OCI-LY7 (cell line): ENCODE measurements at regions not wholly inside any gene's neighbourhood (a gene's known extent, or its start where the extent isn't known, plus 50 kb on each side); places are given as distances from the start of the nearest gene placed in this dataset.

Experiments used
- BruUV-seq: library from RNA; stranded (reverse); fragments of 400-500 nt; replicated peaks from 2 replicates; lab custom pipeline; 2021; lab: Mats Ljungman, UMichigan
- CTCF ChIA-PET: fragments of 300-600 bp; sonication (Branson Sonifier 250); formaldehyde crosslinking; loops from one replicate; lab custom pipeline; 2022; ENCODE audit warnings: antibody characterized with exemption; ENCODE audit not compliant: unreplicated experiment; lab: Charles Lee
- POLR2A ChIA-PET: fragments of 300-600 bp; sonication (Branson Sonifier 250); formaldehyde crosslinking; loops from one replicate; lab custom pipeline; 2022; ENCODE audit warnings: antibody characterized with exemption; lab: Charles Lee
- DNase-seq: peaks from one replicate; pipeline ENCODE4 v3.0.0-alpha.2; 2015; ENCODE audit warnings: low spot score
- H2AFZ ChIP-seq: fragments of 200-600 bp; sonication (generic), shearing (Covaris generic); 2 replicates; pipeline ENCODE4 v1.6.1; 2014; ENCODE audit warnings: mild to moderate bottlenecking, antibody characterized with exemption, low read length, moderate library complexity
- H3K27ac ChIP-seq: fragments of 200-600 bp; sonication (generic); 2 replicates; pipeline ENCODE4 v1.5.1; 2014; ENCODE audit warnings: mixed run types, low read depth, mild to moderate bottlenecking, moderate library complexity, low read length, inconsistent platforms; ENCODE audit not compliant: poor library complexity, severe bottlenecking
- H3K36me3 ChIP-seq: fragments of 200-600 bp; sonication (generic); 2 replicates; pipeline ENCODE4 v1.6.1; 2014; ENCODE audit warnings: mild to moderate bottlenecking, antibody characterized with exemption, low read length, moderate library complexity, mixed read lengths; ENCODE audit not compliant: insufficient read depth
- H3K4me1 ChIP-seq: fragments of 200-600 bp; sonication (generic); 2 replicates; pipeline ENCODE4 v1.5.1; 2014; ENCODE audit warnings: mild to moderate bottlenecking, low read length; ENCODE audit not compliant: insufficient read depth, poor library complexity, severe bottlenecking
- H3K4me2 ChIP-seq: fragments of 200-600 bp; sonication (generic); 2 replicates; pipeline ENCODE4 v1.6.1; 2014; ENCODE audit warnings: mild to moderate bottlenecking, low read length
- H3K4me3 ChIP-seq: fragments of 200-600 bp; sonication (generic); 2 replicates; pipeline ENCODE4 v1.5.1; 2014; ENCODE audit warnings: mild to moderate bottlenecking, low read depth, low read length; ENCODE audit not compliant: poor library complexity, severe bottlenecking
- H3K79me2 ChIP-seq: fragments of 200-600 bp; sonication (generic); 2 replicates; pipeline ENCODE4 v1.6.1; 2016; ENCODE audit warnings: low read depth, mild to moderate bottlenecking, low read length, moderate library complexity, mixed read lengths; ENCODE audit not compliant: insufficient read depth
- H3K9me2 ChIP-seq: fragments of 200-600 bp; sonication (generic); 2 replicates; pipeline ENCODE4 v1.6.1; 2016; ENCODE audit warnings: mild to moderate bottlenecking, low read length, mixed read lengths; ENCODE audit not compliant: insufficient read depth
- H3K9me3 ChIP-seq: fragments of 200-600 bp; sonication (generic); 2 replicates; pipeline ENCODE4 v1.6.1; 2014; ENCODE audit warnings: mild to moderate bottlenecking, mixed run types, low read length, mixed read lengths
- H4K20me1 ChIP-seq: fragments of 200-600 bp; sonication (generic); 2 replicates; pipeline ENCODE4 v1.6.1; 2014; ENCODE audit warnings: mild to moderate bottlenecking, antibody characterized with exemption, low read length, moderate library complexity, mixed read lengths; ENCODE audit not compliant: insufficient read depth
- CTCF ChIP-seq: fragments of 200-600 bp; sonication (generic); conservative IDR thresholded peaks from 2 replicates; pipeline ENCODE4 v1.5.1; 2014; ENCODE audit warnings: mild to moderate bottlenecking, antibody characterized with exemption, low read length, moderate library complexity, mixed read lengths
- EZH2phosphoT487 ChIP-seq: fragments of 200-600 bp; sonication (generic); IDR thresholded peaks from 2 replicates; pipeline ENCODE4 v1.6.1; 2018; ENCODE audit warnings: low read depth, borderline replicate concordance, mild to moderate bottlenecking, mixed run types, antibody characterized with exemption, low read length, moderate library complexity, mixed read lengths
- intact Hi-C: fragments of 100-400 bp; cut with micrococcal nuclease; formaldehyde crosslinking; loops from one replicate; pipeline ENCODE4 v1.10.0; 2022; ENCODE audit not compliant: unreplicated experiment

DNA sequence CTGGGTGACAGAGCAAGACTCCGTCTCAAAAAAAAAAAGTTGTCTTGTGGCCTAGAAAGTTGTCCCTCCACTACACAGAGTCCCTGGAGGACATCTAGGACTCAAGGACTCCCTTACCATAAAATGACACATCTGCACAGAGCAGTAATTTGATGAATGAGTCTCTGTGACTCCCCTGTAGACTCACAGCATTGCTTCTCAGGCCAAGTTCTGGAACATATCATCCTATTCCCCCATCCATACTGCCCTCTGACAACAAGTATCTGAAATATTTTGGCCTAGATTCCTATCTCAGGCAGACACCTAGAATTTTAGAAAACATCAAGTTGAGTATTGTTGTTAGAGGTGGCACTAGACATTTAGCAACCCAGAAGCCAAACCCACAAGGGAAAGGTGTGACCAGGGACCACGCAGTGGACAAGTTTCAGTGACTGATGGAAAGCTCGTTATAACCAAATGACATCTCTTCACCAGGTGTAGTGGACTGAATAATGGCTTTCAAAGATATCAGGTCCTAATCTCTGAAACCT lies 97.9 kb upstream of the ATP8B1 start:
- Histone ChIP-seq H2AFZ (no peak overlapping the region), H3K79me2 (no peaks in the 10 kb centered on the region), H3K9me3 (no peaks in the 10 kb centered on the region), H3K4me3 (no peak overlapping the region), H3K9me2 (no peaks in the 10 kb centered on the region), H4K20me1 (no peaks in the 10 kb centered on the region), H3K4me1 (no peaks in the 10 kb centered on the region), H3K36me3 (no peaks in the 10 kb centered on the region), H3K27ac (no peak overlapping the region), H3K4me2 (no peak overlapping the region)
- intact Hi-C loops: no loop called here
- POLR2A ChIA-PET: no interaction called here
- DNase-seq: no peak
- no peak for TF ChIP-seq CTCF
- no peak for TF ChIP-seq EZH2phosphoT487
- no TSS peak for BruUV-seq
- CTCF ChIA-PET: no interaction called here

DNA sequence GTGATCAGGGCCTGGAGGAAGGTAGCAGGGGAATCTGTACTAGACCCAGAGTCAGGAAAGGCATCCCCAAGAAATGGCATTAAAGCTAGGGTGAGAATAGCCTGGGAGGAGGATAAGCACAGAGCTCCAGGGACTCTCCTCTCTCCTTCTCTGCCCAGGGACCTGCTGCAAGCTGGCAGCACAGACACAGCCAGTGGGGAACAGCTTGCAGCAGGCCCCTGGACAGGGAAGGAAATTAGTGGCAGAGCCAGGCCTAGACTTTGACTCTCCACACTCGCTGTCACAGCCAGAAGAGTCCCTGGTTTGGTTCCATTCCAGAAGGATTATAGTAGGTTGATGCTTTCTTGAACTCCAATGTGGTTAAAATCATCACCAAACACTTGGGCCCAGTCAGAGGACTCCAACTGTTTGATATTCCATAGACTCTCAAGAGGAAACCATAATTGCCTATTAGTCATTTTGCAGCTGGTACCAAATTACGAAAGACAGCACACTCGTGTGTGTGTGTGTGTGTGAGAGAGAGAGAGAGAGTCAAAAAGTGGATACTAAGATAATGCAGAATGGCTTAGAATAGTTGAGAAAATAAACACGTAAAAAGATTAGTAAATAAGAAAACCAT lies 95.5 kb upstream of the ATP8B1 start:
- Histone ChIP-seq H3K4me2 (no peak overlapping the region), H4K20me1 (no peaks in the 10 kb centered on the region), H3K36me3 (no peaks in the 10 kb centered on the region), H3K4me3 (no peak overlapping the region), H2AFZ (no peak overlapping the region), H3K4me1 (no peaks in the 10 kb centered on the region), H3K79me2 (no peaks in the 10 kb centered on the region), H3K27ac (no peak overlapping the region), H3K9me2 (no peaks in the 10 kb centered on the region), H3K9me3 (no peaks in the 10 kb centered on the region)
- CTCF ChIA-PET: no interaction called here
- TF ChIP-seq CTCF (no peak), EZH2phosphoT487 (no peak)
- POLR2A ChIA-PET: interaction anchor here (0.7 kb wide), 1 partner anchor 67 kb away, joined by 3 read pairs; no protein-coding TSS in a partner anchor
- DNase-seq: no peak
- intact Hi-C loops: no loop called here
- BruUV-seq: no TSS peak

- intact Hi-C loops: no loop called here
- POLR2A ChIA-PET: interaction anchor here (0.8 kb wide), 1 partner anchor 35 kb away, joined by 3 read pairs; no protein-coding TSS in a partner anchor
- H3K36me3 ChIP-seq: no peaks in the 10 kb centered on the region
- no peaks in the 10 kb centered on the region for H3K79me2 ChIP-seq
- H3K4me2 ChIP-seq: no peak overlapping the region
- CTCF ChIA-PET: no interaction called here
- no peaks in the 10 kb centered on the region for H3K4me1 ChIP-seq
- no peak for TF ChIP-seq EZH2phosphoT487
- TF ChIP-seq CTCF: no peak
- no peak overlapping the region for H2AFZ ChIP-seq
- H3K9me3 ChIP-seq: no peaks in the 10 kb centered on the region
- DNase-seq: no peak
- no peaks in the 10 kb centered on the region for H4K20me1 ChIP-seq
- no peaks in the 10 kb centered on the region for H3K9me2 ChIP-seq
- H3K4me3 ChIP-seq: no peak overlapping the region
- no TSS peak for BruUV-seq
- no peak overlapping the region for H3K27ac ChIP-seq
These were observed 92.1 kb upstream of the ATP8B1 start for GRCh38 chr18:57895182-57895581.
